Cardiac muscle cell (in vitro differentiated cells and primary cell): ENCODE measurements at regions not wholly inside any gene's neighbourhood (a gene's known extent, or its start where the extent isn't known, plus 50 kb on each side); places are given as distances from the start of the nearest gene placed in this dataset.

Source experiments
- DNase-seq, 2 donors: peaks; one replicate each; pipeline versions ENCODE4 v3.0.0 to v3.0.0-alpha.2; 2010 to 2017; ENCODE audit warnings: low read depth in 1 of 2, low spot score in 1 of 2
- H3K27ac ChIP-seq: fragments of 200-600 bp; sonication (generic); 2 replicates; pipeline ENCODE4 v1.5.1; 2016
- H3K27me3 ChIP-seq: fragments of 200-600 bp; sonication (generic); 2 replicates; pipeline ENCODE4 v1.6.0; 2016; ENCODE audit warnings: control low read depth
- H3K36me3 ChIP-seq: fragments of 200-600 bp; sonication (generic); 2 replicates; pipeline ENCODE4 v1.5.1; 2016; ENCODE audit warnings: control low read depth
- H3K4me1 ChIP-seq: fragments of 200-600 bp; sonication (generic); 2 replicates; pipeline ENCODE4 v1.8.1; 2017; ENCODE audit warnings: low read depth, mild to moderate bottlenecking, mixed run types
- H3K4me3 ChIP-seq: fragments of 200-600 bp; sonication (generic); 2 replicates; pipeline ENCODE4 v1.5.1; 2016; ENCODE audit warnings: mild to moderate bottlenecking
- H3K9me3 ChIP-seq: fragments of 200-600 bp; sonication (generic); 2 replicates; pipeline ENCODE4 v1.5.1; 2017; ENCODE audit warnings: low read depth, mild to moderate bottlenecking, control low read depth
- CTCF ChIP-seq: IDR thresholded peaks from 2 replicates; pipeline ENCODE4 v1.5.1; 2012; ENCODE audit warnings: low read depth, mild to moderate bottlenecking, low read length

GRCh38 chr2:181814057-181814491 lies 77.5 kb upstream of the ITPRID2 start:
- H3K4me1 ChIP-seq: no peaks in the 10 kb centered on the region
- H3K27me3 ChIP-seq: no peaks in the 10 kb centered on the region
- peak in 1 of 2 donors; percentile 70 for DNase-seq
- H3K9me3 ChIP-seq: no peaks in the 10 kb centered on the region
- no peak for TF ChIP-seq CTCF
- H3K36me3 ChIP-seq: no peaks in the 10 kb centered on the region
- H3K4me3 ChIP-seq: no peak overlapping the region
- H3K27ac ChIP-seq: no peak overlapping the region

DNA sequence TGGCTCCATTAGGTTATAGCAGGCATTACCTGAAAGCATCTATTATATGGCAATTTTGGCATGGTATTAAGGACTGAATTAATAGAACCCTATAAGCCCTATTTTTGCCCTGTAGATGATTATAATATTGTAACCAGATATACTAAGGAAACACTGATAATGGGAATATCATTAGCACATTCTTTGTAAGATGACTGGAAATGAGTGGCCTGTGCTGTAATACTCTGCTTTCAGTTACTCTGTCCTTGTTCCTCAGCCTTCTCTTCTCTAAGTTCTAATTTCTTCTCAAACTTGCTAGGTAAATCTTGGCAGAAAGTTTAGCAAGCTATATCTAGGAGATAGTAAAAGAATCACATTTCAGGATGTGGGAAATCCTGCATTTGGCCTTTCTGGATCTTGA lies 74.0 kb upstream of the ITPRID2 start:
- no peak for DNase-seq

DNA sequence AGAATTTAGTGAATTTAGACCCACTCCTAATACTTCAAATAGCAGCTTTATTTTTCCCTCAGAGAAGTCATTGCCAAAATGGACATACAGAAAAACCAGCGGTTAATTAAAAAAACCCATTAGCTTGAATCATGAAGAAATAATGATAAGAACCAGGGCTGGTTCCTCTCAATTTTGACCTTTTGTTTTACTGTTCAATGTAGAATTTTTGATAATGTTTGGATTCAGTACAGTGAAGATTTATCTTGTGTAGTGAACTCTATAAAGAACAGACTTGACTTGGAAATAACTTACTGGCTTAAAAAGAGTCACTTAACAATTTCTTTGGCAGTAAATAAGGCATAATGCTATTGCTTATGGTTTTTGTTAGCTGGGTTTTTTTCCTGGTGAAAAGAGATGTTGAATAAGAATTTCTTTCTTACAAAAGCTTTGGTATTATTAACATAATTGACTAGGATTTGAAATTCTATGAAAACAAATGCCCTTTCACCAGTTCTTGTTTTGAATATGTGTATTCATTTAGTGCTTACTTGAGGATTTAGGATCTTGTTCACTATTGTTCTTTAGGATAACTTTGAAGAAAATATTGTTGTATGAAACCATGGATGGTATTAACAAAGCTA lies 73.4 kb upstream of the ITPRID2 start:
- peaks cover 4% of the 10 kb centered on the region for H3K4me1 ChIP-seq

More for the DNA sequence above, 74.0 kb upstream of the ITPRID2 start:
- Histone ChIP-seq H3K4me3 (no peak overlapping the region), H3K4me1 (peaks cover 4% of the 10 kb centered on the region), H3K27me3 (no peaks in the 10 kb centered on the region), H3K27ac (no peak overlapping the region), H3K36me3 (no peaks in the 10 kb centered on the region), H3K9me3 (no peaks in the 10 kb centered on the region)
- TF ChIP-seq CTCF: no peak

GRCh38 chr2:181818840-181819239 lies 72.7 kb upstream of the ITPRID2 start:
- H3K9me3 ChIP-seq: no peaks in the 10 kb centered on the region
- no peak overlapping the region for H3K4me3 ChIP-seq
- H3K4me1 ChIP-seq: peaks cover 4% of the 10 kb centered on the region
- no peaks in the 10 kb centered on the region for H3K27me3 ChIP-seq
- no peak for DNase-seq
- H3K36me3 ChIP-seq: no peaks in the 10 kb centered on the region
- no peak overlapping the region for H3K27ac ChIP-seq
- no peak for TF ChIP-seq CTCF

More for the DNA sequence above, 73.4 kb upstream of the ITPRID2 start:
- H3K27me3 ChIP-seq: no peaks in the 10 kb centered on the region
- H3K27ac ChIP-seq: no peak overlapping the region
- DNase-seq: no peak
- H3K9me3 ChIP-seq: no peaks in the 10 kb centered on the region
- no peak for TF ChIP-seq CTCF
- H3K36me3 ChIP-seq: no peaks in the 10 kb centered on the region
- no peak overlapping the region for H3K4me3 ChIP-seq

DNA sequence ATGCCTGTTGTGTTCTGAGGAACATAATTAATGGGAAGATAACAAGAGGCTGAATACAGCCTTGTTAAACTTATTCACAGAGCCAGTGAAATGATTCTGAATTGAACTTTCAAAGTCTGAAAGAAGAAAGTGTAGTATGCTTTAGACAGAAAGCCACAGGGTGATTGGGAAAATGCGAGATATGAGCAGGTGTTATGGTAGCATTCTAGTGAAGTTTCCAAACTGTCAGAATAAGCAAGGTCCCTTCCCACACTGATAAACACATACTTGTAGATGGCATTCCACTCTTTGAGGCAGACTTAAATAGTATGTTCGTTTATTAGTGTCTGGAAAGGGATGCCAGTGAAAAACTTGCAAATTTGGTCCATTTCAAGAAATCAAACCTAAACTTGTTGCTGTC lies 70.5 kb upstream of the ITPRID2 start:
- Histone ChIP-seq H3K4me1 (peaks cover 4% of the 10 kb centered on the region), H3K9me3 (no peaks in the 10 kb centered on the region), H3K4me3 (no peak overlapping the region), H3K27ac (no peak overlapping the region), H3K36me3 (no peaks in the 10 kb centered on the region), H3K27me3 (no peaks in the 10 kb centered on the region)
- no peak for TF ChIP-seq CTCF
- DNase-seq: no peak

DNA sequence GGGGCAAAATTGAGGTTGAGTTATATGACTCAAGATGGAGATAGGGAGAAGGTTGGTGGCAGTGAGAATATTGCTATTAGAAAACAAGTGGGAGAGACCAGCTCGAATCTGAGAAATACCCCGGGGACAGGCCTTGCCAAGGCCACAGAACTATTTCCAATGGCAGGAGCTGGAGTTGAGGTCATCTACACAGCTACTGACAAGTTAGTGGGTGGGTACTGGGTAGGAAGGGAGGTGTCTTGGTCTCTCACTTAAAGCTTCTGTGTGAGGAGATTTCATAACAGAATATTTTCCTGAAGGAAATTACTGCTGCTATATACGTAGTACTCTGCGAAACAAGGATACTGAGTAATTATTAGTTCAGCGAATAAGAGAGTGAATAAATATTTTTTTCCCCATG lies 69.4 kb upstream of the ITPRID2 start:
- H3K27ac ChIP-seq: no peak overlapping the region
- H3K9me3 ChIP-seq: no peaks in the 10 kb centered on the region
- no peaks in the 10 kb centered on the region for H3K36me3 ChIP-seq
- no peak for TF ChIP-seq CTCF
- no peak overlapping the region for H3K4me3 ChIP-seq
- H3K4me1 ChIP-seq: peaks cover 4% of the 10 kb centered on the region
- H3K27me3 ChIP-seq: no peaks in the 10 kb centered on the region
- no peak for DNase-seq
